Peyer's patch (tissue), 4 donors: ENCODE measurements at regions not wholly inside any gene's neighbourhood (a gene's known extent, or its start where the extent isn't known, plus 50 kb on each side); places are given as distances from the start of the nearest gene placed in this dataset.

Experiments
- CTCF ChIP-seq, 6 experiments: fragments of 450-650 bp in 4 of 6; fragments of 200-600 bp in 2 of 6; sonication (generic) in 1 of 6; IDR thresholded peaks; one replicate each; pipeline ENCODE4 v1.5.1; 2017 to 2019; ENCODE audit warnings: antibody characterized with exemption in 6 of 6, mild to moderate bottlenecking in 3 of 6, moderate library complexity in 1 of 6
- POLR2A ChIP-seq, 2 donors: fragments of 450-650 bp; IDR thresholded peaks; one replicate each; pipeline ENCODE4 v1.5.1; 2017; ENCODE audit warnings: antibody characterized with exemption in 2 of 2, mild to moderate bottlenecking in 2 of 2, moderate library complexity in 2 of 2

DNA sequence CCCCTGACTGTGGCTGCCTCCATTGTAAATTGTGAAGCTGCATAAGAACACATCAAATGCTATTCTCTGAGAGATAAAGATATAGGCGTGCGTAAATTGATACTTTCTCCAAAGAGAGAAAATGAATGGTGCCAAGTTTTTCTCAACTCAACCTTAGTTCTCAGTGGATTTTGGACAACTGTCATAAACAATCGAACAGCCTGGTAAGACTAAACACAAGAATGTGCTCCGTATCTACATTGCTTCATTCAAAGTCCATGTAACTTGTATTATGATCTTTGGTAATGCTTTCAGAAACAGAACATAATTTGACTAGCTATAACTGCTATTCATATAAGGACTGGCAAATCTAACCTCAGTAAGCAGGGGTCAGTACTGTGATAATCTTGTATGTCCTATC is 429.1 kb downstream of the SEMA3D start:
- TF ChIP-seq CTCF (IDR thresholded peaks at IDR 0.05) = no peak
- no peak for TF ChIP-seq POLR2A (IDR thresholded peaks at IDR 0.05)
